Parathyroid adenoma (tissue), 2 donors: ENCODE measurements at regions not wholly inside any gene's neighbourhood (a gene's known extent, or its start where the extent isn't known, plus 50 kb on each side); places are given as distances from the start of the nearest gene placed in this dataset.

Experiments used
- H2AFZ ChIP-seq: fragments of 300-600 bp; sonication (generic); one replicate; pipeline ENCODE4 v1.7.0; 2017; ENCODE audit warnings: antibody characterized with exemption, mild to moderate bottlenecking
- H3K27ac ChIP-seq: fragments of 300-600 bp; sonication (generic); one replicate; pipeline ENCODE4 v1.7.0; 2017
- H3K27me3 ChIP-seq: fragments of 300-600 bp; sonication (generic); one replicate; pipeline ENCODE4 v1.7.0; 2017; ENCODE audit warnings: low read length; ENCODE audit not compliant: control insufficient read depth, insufficient read depth
- H3K36me3 ChIP-seq: fragments of 300-600 bp; sonication (generic); one replicate; pipeline ENCODE4 v1.7.0; 2017; ENCODE audit warnings: low read length; ENCODE audit not compliant: control insufficient read depth, insufficient read depth
- H3K4me1 ChIP-seq: fragments of 300-600 bp; sonication (generic); one replicate; pipeline ENCODE4 v1.7.0; 2017; ENCODE audit warnings: control low read depth
- H3K4me2 ChIP-seq: fragments of 300-600 bp; sonication (generic); one replicate; pipeline ENCODE4 v1.7.0; 2017; ENCODE audit warnings: low read length
- H3K4me3 ChIP-seq: fragments of 300-600 bp; sonication (generic); one replicate; pipeline ENCODE4 v1.7.0; 2017; ENCODE audit warnings: low read depth, low read length
- H3K79me2 ChIP-seq: fragments of 300-600 bp; sonication (generic); one replicate; pipeline ENCODE4 v1.7.0; 2017; ENCODE audit warnings: control low read depth
- H3K9ac ChIP-seq: fragments of 300-600 bp; sonication (generic); one replicate; pipeline ENCODE4 v1.7.0; 2017; ENCODE audit warnings: mild to moderate bottlenecking
- H3K9me3 ChIP-seq: fragments of 300-600 bp; sonication (generic); one replicate; pipeline ENCODE4 v1.7.0; 2017; ENCODE audit warnings: low read length; ENCODE audit not compliant: control insufficient read depth
- CTCF ChIP-seq: fragments of 300-600 bp; sonication (generic); IDR thresholded peaks from one replicate; pipeline ENCODE4 v1.7.0; 2017; ENCODE audit warnings: antibody characterized with exemption, mild to moderate bottlenecking
- donor health status: primary hyperparathyroidism.

DNA sequence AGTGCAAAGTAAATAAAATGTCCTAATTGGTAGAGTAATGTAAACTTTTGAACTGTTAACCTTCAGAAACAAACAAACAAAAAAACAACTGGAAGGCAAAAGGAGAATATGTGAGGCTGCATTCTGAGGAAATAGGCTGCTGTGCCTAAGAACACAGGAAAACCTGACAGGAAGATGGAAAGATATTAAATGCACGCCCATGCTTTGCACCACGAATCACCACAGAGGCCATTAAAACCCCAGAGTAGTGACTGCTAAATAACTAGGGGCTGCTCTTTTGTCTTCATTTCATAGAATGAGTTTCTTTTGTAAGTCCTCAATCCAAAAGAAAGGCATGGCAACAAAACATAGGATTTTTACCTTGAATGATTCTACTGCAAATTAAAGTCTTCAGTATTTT, 436.0 kb downstream of the RAB38 start:
- no peaks in the 10 kb centered on the region for H3K79me2 ChIP-seq

DNA sequence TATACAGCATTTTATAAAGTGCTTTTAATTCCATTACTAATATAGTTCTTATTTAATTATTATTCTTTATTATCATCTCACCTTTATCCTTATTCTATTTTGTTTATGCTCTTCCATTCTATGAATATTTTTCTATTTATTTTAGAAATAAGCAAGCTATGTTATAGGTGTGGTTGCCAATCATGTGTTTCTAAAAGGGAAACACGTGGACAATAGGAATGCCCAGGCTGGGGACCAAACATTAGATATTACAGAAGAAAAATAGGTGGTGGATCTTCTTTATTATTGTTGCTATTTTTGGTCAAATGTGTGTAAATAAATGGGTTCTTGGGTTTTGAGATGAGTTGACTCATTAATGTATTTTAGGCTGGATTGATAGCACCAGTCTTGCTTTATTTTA, 438.3 kb downstream of the RAB38 start:
- no peaks in the 10 kb centered on the region for H3K79me2 ChIP-seq
- no peaks in the 10 kb centered on the region for H3K27me3 ChIP-seq
- H3K9ac ChIP-seq, result no peak overlapping the region
- H3K27ac ChIP-seq, result no peak overlapping the region
- H3K4me3 ChIP-seq, result no peak overlapping the region
- no peaks in the 10 kb centered on the region for H3K36me3 ChIP-seq
- no peak overlapping the region for H3K4me2 ChIP-seq
- H2AFZ ChIP-seq, result no peak overlapping the region
- no peaks in the 10 kb centered on the region for H3K9me3 ChIP-seq
- no peaks in the 10 kb centered on the region for H3K4me1 ChIP-seq
- TF ChIP-seq CTCF, result no peak

More for the DNA sequence above, 436.0 kb downstream of the RAB38 start:
- Histone ChIP-seq H3K9me3 (no peaks in the 10 kb centered on the region), H3K4me3 (no peak overlapping the region), H3K27me3 (no peaks in the 10 kb centered on the region), H3K36me3 (no peaks in the 10 kb centered on the region), H3K4me2 (no peak overlapping the region), H3K9ac (no peak overlapping the region), H2AFZ (no peak overlapping the region), H3K4me1 (no peaks in the 10 kb centered on the region), H3K27ac (no peak overlapping the region)
- TF ChIP-seq CTCF, result no peak

DNA sequence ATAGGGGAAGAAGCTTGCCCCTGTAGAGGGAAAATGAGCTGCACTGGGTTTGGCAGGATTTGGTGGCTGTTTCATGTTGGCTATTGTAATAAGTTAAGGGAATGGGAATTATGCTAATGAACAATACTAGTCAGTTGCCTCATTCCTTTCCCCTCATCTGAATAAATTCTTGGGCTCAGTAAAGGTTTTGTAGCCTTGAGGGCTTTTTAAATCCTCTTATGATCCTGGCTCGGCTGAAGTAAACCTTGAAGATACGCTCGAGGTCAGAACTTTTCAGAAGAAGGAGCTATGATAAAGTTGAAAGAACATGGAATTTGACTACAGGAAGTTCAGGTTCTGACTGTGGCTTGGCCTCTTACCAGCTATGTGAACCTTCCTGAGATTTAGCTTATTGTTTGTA, 448.7 kb downstream of the RAB38 start:
- no peaks in the 10 kb centered on the region for H3K4me1 ChIP-seq
- no peaks in the 10 kb centered on the region for H3K36me3 ChIP-seq
- H2AFZ ChIP-seq, result no peak overlapping the region
- no peak for TF ChIP-seq CTCF
- no peak overlapping the region for H3K4me2 ChIP-seq
- no peak overlapping the region for H3K27ac ChIP-seq
- no peak overlapping the region for H3K9ac ChIP-seq
- no peaks in the 10 kb centered on the region for H3K27me3 ChIP-seq
- H3K4me3 ChIP-seq, result no peak overlapping the region
- no peaks in the 10 kb centered on the region for H3K79me2 ChIP-seq
- H3K9me3 ChIP-seq, result no peaks in the 10 kb centered on the region

DNA sequence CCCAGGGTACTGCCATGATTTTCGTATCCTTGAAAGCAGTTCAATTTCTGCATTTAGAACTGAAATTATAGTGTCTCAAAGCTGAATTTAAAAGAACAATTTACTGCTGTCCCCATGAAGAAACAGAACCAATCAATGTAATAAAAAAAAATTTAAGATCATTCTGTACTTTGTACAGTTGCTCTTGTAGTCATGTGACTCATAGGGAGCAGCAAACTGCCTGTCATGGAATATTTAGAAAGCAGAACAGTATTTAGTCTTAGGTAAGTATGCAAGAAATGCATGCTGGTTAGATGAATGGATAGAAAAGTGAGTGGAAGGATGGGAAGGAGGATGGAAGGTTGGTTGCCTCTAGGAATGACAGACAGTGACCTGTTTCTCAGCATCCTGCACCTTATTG, 450.9 kb downstream of the RAB38 start:
- no peaks in the 10 kb centered on the region for H3K79me2 ChIP-seq
- H2AFZ ChIP-seq, result no peak overlapping the region
- no peak overlapping the region for H3K9ac ChIP-seq
- H3K4me1 ChIP-seq, result no peaks in the 10 kb centered on the region
- no peaks in the 10 kb centered on the region for H3K27me3 ChIP-seq
- no peak overlapping the region for H3K4me3 ChIP-seq
- no peak overlapping the region for H3K4me2 ChIP-seq
- TF ChIP-seq CTCF, result no peak
- no peaks in the 10 kb centered on the region for H3K36me3 ChIP-seq
- no peaks in the 10 kb centered on the region for H3K9me3 ChIP-seq
- H3K27ac ChIP-seq, result no peak overlapping the region

DNA sequence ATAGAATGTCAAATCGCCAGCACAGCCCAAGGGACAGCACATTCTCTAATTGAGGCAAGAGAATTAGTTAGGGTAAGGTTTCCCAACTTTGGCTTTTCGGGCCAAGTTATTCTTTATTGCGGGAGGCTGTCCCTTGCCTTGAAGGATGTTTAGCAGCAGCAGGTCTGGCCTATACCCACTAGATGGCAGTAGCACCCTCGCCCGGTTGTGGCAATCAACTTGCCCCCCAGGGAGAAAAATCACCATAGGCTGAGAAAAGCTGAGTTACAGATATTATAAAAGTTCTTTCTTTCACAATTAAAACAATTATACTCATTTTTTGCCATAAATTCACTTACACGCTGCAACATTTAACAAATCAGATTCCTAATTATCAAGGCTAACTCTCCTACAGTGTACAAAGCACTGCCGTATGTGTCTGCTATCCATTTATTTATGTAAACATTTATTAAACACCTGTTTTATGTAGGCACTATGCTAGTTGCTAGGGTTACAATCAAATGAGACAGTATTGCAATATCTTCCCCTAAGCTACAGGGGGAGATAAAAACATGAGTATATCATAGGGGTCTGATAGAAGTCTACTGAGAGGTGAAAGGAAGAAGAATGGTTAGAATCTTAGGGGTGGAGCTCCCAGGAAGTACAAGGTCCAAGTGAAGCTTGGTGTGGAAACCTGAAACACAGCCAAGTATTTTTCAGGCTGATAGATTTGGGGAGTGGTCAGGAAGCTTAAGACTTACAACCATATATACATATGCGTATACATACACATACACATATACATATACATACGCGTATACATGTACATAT, 452.3 kb downstream of the RAB38 start:
- H3K9ac ChIP-seq, result no peak overlapping the region
- H3K4me1 ChIP-seq, result no peaks in the 10 kb centered on the region
- TF ChIP-seq CTCF, result no peak
- no peaks in the 10 kb centered on the region for H3K9me3 ChIP-seq
- no peaks in the 10 kb centered on the region for H3K79me2 ChIP-seq
- H3K4me2 ChIP-seq, result no peak overlapping the region
- no peak overlapping the region for H3K4me3 ChIP-seq
- no peak overlapping the region for H2AFZ ChIP-seq
- H3K27me3 ChIP-seq, result no peaks in the 10 kb centered on the region
- H3K27ac ChIP-seq, result no peak overlapping the region
- no peaks in the 10 kb centered on the region for H3K36me3 ChIP-seq
